AG09309 (cell line): ENCODE measurements at regions not wholly inside any gene's neighbourhood (a gene's known extent, or its start where the extent isn't known, plus 50 kb on each side); places are given as distances from the start of the nearest gene placed in this dataset.
"Not testable (repeated sequence)": the region's sequence is repeated elsewhere in the genome, so short reads cannot be mapped to it uniquely, and the experiment has no call there.

ENCODE experiments used
- DNase-seq: peaks from one replicate; pipeline ENCODE4 v3.0.0-alpha.2; 2010; ENCODE audit warnings: low read depth
- H3K4me3 ChIP-seq: 2 replicates; pipeline ENCODE4 v1.5.1; 2011; ENCODE audit warnings: mild to moderate bottlenecking, low read depth, low read length, moderate library complexity; ENCODE audit not compliant: control insufficient read depth
- CTCF ChIP-seq: IDR thresholded peaks from 2 replicates; pipeline ENCODE4 v1.5.1; 2011; ENCODE audit warnings: mild to moderate bottlenecking, low read depth, low read length, inconsistent platforms; ENCODE audit not compliant: insufficient read depth, control insufficient read depth; ENCODE audit errors: missing control alignments

- no peak for DNase-seq
- no peak for TF ChIP-seq CTCF
- H3K4me3 ChIP-seq = no peak overlapping the region
These were observed 813.4 kb downstream of the ANKRD7 start for GRCh38 chr7:119037941-119038340.

- no peak for TF ChIP-seq CTCF
- DNase-seq = no peak
- no peak overlapping the region for H3K4me3 ChIP-seq
These were observed 821.6 kb downstream of the ANKRD7 start for GRCh38 chr7:119046068-119046467.

DNA sequence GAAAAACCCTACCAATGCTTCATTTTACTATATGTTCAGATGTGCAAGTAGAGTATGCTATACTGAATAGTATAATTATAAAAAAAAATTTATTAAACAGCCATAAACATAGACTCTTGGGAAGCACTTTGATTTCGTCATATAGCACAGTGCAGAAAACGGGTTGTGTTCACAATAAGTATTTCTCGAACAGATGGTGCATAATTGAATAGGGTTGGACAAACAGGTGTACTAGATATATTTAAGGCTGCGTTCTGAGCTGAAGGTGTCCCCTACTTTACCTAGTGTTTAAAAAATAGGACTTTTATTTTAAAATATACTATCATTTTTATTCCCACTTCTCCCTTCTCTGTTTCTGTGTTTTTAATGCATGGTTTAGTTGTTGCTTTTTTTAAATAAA is 841.5 kb downstream of the ANKRD7 start:
- TF ChIP-seq CTCF = no peak
- DNase-seq = no peak
- no peak overlapping the region for H3K4me3 ChIP-seq

- no peak overlapping the region for H3K4me3 ChIP-seq
- TF ChIP-seq CTCF = no peak
- no peak for DNase-seq
These were observed 861.5 kb downstream of the ANKRD7 start for GRCh38 chr7:119086026-119086425.

DNA sequence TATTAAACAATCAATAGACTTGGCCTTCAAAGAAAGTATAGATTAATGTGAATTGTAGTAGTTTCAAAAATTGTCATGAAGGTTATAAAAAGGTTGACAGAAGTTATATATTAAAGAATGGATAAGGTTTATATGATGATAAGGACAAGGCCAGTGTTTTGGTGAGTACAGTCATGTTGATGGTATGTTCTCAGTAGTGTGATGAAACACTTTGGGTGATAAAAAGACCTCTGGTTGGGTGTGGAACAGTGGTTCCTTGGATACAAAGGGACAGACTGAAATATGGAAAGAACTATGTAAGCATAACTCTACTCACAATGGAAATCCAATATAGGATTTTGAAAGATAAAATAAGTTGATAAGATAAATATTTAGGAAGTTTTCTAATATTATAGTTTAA is 866.3 kb downstream of the ANKRD7 start:
- no peak for DNase-seq
- no peak for TF ChIP-seq CTCF

GRCh38 chr7:119096683-119097082 is 872.2 kb downstream of the ANKRD7 start:
- no peak for TF ChIP-seq CTCF
- no peak for DNase-seq
- no peak overlapping the region for H3K4me3 ChIP-seq

More for the DNA sequence above, 866.3 kb downstream of the ANKRD7 start:
- no peak overlapping the region for H3K4me3 ChIP-seq

GRCh38 chr7:119100611-119101258 is 876.2 kb downstream of the ANKRD7 start:
- not testable (repeated sequence) for H3K4me3 ChIP-seq

More at GRCh38 chr7:119100611-119101258, 876.2 kb downstream of the ANKRD7 start:
- DNase-seq = not testable (repeated sequence)
